H9 (cell line): ENCODE measurements at regions not wholly inside any gene's neighbourhood (a gene's known extent, or its start where the extent isn't known, plus 50 kb on each side); places are given as distances from the start of the nearest gene placed in this dataset.

ENCODE experiments used
- DNase-seq: peaks from one replicate; pipeline ENCODE4 v3.0.0-alpha.2; 2017
- H2AFZ ChIP-seq: one replicate; pipeline ENCODE4 v1.6.1; 2013; ENCODE audit warnings: mild to moderate bottlenecking, low read length, control low read depth, moderate library complexity
- H2AK5ac ChIP-seq: 2 replicates; pipeline ENCODE4 v1.6.1; 2013; ENCODE audit warnings: low read length, control low read depth, mixed read lengths; ENCODE audit not compliant: insufficient read length
- H2BK120ac ChIP-seq: one replicate; pipeline ENCODE4 v1.6.1; 2013; ENCODE audit warnings: low read depth, mild to moderate bottlenecking, low read length, control low read depth, inconsistent platforms; ENCODE audit not compliant: poor library complexity, severe bottlenecking
- H2BK12ac ChIP-seq: 2 replicates; pipeline ENCODE4 v1.6.1; 2013; ENCODE audit warnings: low read length, control low read depth, mixed read lengths, low read depth; ENCODE audit not compliant: insufficient read length
- H2BK15ac ChIP-seq: 2 replicates; pipeline ENCODE4 v1.6.1; 2013; ENCODE audit warnings: low read depth, low read length, control low read depth
- H2BK20ac ChIP-seq: one replicate; pipeline ENCODE4 v1.6.1; 2013; ENCODE audit warnings: low read depth, mild to moderate bottlenecking, low read length, control low read depth, inconsistent platforms; ENCODE audit not compliant: poor library complexity, severe bottlenecking
- H2BK5ac ChIP-seq: 2 replicates; pipeline ENCODE4 v1.6.1; 2013; ENCODE audit warnings: low read length, control low read depth, mixed read lengths; ENCODE audit not compliant: insufficient read length
- H3K14ac ChIP-seq: 2 replicates; pipeline ENCODE4 v1.6.1; 2013; ENCODE audit warnings: low read length, control low read depth; ENCODE audit not compliant: insufficient read depth
- H3K18ac ChIP-seq: 2 replicates; pipeline ENCODE4 v1.6.1; 2013; ENCODE audit warnings: low read depth, mild to moderate bottlenecking, mixed read lengths, low read length, control low read depth; ENCODE audit not compliant: insufficient read length
- H3K23ac ChIP-seq: 2 replicates; pipeline ENCODE4 v1.6.1; 2013; ENCODE audit warnings: low read length, control low read depth, mixed read lengths, low read depth; ENCODE audit not compliant: insufficient read length
- H3K23me2 ChIP-seq: 2 replicates; pipeline ENCODE4 v1.6.1; 2013; ENCODE audit warnings: low read depth, mild to moderate bottlenecking, mixed read lengths, low read length, control low read depth; ENCODE audit not compliant: insufficient read length, poor library complexity, severe bottlenecking
- H3K27ac ChIP-seq: 2 replicates; pipeline ENCODE4 v1.5.1; 2013; ENCODE audit warnings: low read length, control low read depth, mixed read lengths, low read depth; ENCODE audit not compliant: insufficient read length
- H3K27me3 ChIP-seq: 2 replicates; pipeline ENCODE4 v1.6.1; 2013; ENCODE audit warnings: low read length, control low read depth, inconsistent platforms; ENCODE audit not compliant: insufficient read depth
- H3K4ac ChIP-seq: 2 replicates; pipeline ENCODE4 v1.6.1; 2013; ENCODE audit warnings: low read depth, mild to moderate bottlenecking, control low read depth, inconsistent platforms, low read length, moderate library complexity
- H3K4me1 ChIP-seq: 2 replicates; pipeline ENCODE4 v1.6.1; 2013; ENCODE audit warnings: low read length, control low read depth, inconsistent platforms; ENCODE audit not compliant: insufficient read depth
- H3K4me2 ChIP-seq: 2 replicates; pipeline ENCODE4 v1.6.1; 2013; ENCODE audit warnings: low read length, control low read depth, mixed read lengths; ENCODE audit not compliant: insufficient read length, insufficient read depth
- H3K56ac ChIP-seq: 2 replicates; pipeline ENCODE4 v1.6.1; 2013; ENCODE audit warnings: low read depth, mild to moderate bottlenecking, mixed read lengths, low read length, control low read depth; ENCODE audit not compliant: insufficient read length
- H3K79me1 ChIP-seq: 2 replicates; pipeline ENCODE4 v1.6.1; 2013; ENCODE audit warnings: low read depth, mild to moderate bottlenecking, moderate library complexity, low read length, control low read depth, inconsistent platforms; ENCODE audit not compliant: insufficient read depth, poor library complexity, severe bottlenecking
- H3K79me2 ChIP-seq: 2 replicates; pipeline ENCODE4 v1.6.1; 2013; ENCODE audit warnings: low read length, control low read depth, inconsistent platforms; ENCODE audit not compliant: insufficient read depth
- H3K9ac ChIP-seq: 2 replicates; pipeline ENCODE4 v1.6.1; 2013; ENCODE audit warnings: low read length, control low read depth, mixed read lengths; ENCODE audit not compliant: insufficient read length; ENCODE audit errors: extremely low read depth
- H3K9me3 ChIP-seq: one replicate; pipeline ENCODE4 v1.6.1; 2013; ENCODE audit warnings: low read depth, low read length, inconsistent platforms; ENCODE audit not compliant: control insufficient read depth
- H3T11ph ChIP-seq: one replicate; pipeline ENCODE4 v1.6.1; 2013; ENCODE audit warnings: mild to moderate bottlenecking, low read length, control low read depth, inconsistent platforms
- H4K20me1 ChIP-seq: one replicate; pipeline ENCODE4 v1.6.1; 2013; ENCODE audit not compliant: control insufficient read depth, insufficient read length, insufficient read depth
- H4K5ac ChIP-seq: 2 replicates; pipeline ENCODE4 v1.6.1; 2013; ENCODE audit warnings: low read depth, mild to moderate bottlenecking, mixed read lengths, low read length, control low read depth; ENCODE audit not compliant: insufficient read length
- H4K8ac ChIP-seq: replicated peaks from 2 replicates; pipeline ENCODE4 v1.6.1; 2013; ENCODE audit warnings: low read length, control low read depth, mixed read lengths, low read depth; ENCODE audit not compliant: insufficient read length
- H4K91ac ChIP-seq: 2 replicates; pipeline ENCODE4 v1.6.1; 2013; ENCODE audit warnings: low read depth, mild to moderate bottlenecking, moderate library complexity, mixed read lengths, low read length, control low read depth; ENCODE audit not compliant: insufficient read length
- H3K27ac Mint-ChIP-seq, 3 experiments: 2 replicates in 2 of 3; 3 replicates in 1 of 3; pipeline ENCODE4 v1.8.0; 2020 to 2021; ENCODE audit warnings: mixed read lengths in 3 of 3, mild to moderate bottlenecking in 1 of 3, moderate library complexity in 1 of 3
- H3K27me3 Mint-ChIP-seq: 2 replicates; pipeline ENCODE4 v1.8.0; 2021; ENCODE audit warnings: low read depth, mild to moderate bottlenecking, moderate library complexity, mixed read lengths
- H3K36me3 Mint-ChIP-seq, 3 experiments: 2 replicates in 2 of 3; 3 replicates in 1 of 3; pipeline ENCODE4 v1.8.0; 2020 to 2021; ENCODE audit warnings: low read depth in 3 of 3, mixed read lengths in 3 of 3; ENCODE audit not compliant: insufficient read depth in 1 of 3
- H3K4me1 Mint-ChIP-seq, 2 experiments: 2 replicates each; pipeline ENCODE4 v1.8.0; 2020; ENCODE audit warnings: mixed read lengths in 2 of 2
- H3K4me3 Mint-ChIP-seq, 2 experiments: 2 replicates in 1 of 2; 3 replicates in 1 of 2; pipeline ENCODE4 v1.8.0; 2020 to 2021; ENCODE audit warnings: mild to moderate bottlenecking in 2 of 2, mixed read lengths in 2 of 2, moderate library complexity in 1 of 2
- H3K9me3 Mint-ChIP-seq, 2 experiments: 2 replicates in 1 of 2; 3 replicates in 1 of 2; pipeline ENCODE4 v1.8.0; 2020; ENCODE audit warnings: mild to moderate bottlenecking in 2 of 2, mixed read lengths in 2 of 2, moderate library complexity in 1 of 2
- CTCF ChIP-seq: fragments of 200-600 bp; sonication (generic); conservative IDR thresholded peaks from 3 replicates; pipeline ENCODE4 v1.8.0; 2021; ENCODE audit warnings: antibody characterized with exemption, mild to moderate bottlenecking
- WGBS: extraction: QIAGEN DNeasy Blood & Tissue Kit; methylation state at CpG from one replicate; pipeline ENCODE4 v1.1.7; 2013; ENCODE audit warnings: missing lambda C conversion rate, low lambda C conversion rate, mixed read lengths; ENCODE audit not compliant: insufficient read length; ENCODE audit errors: extremely low coverage; 5-methylcytosine and 5-hydroxymethylcytosine counted together

GRCh38 chr2:239531456-239532241 lies 130.8 kb upstream of the HDAC4 start:
- Histone ChIP-seq H4K91ac (no peak overlapping the region), H4K8ac (no peak overlapping the region), H2AK5ac (no peak overlapping the region), H3K79me1 (no peaks in the 10 kb centered on the region), H3K14ac (no peak overlapping the region), H3K4me2 (no peak overlapping the region), H3K27ac (no peak overlapping the region), H3K4me1 (no peaks in the 10 kb centered on the region), H3K56ac (no peak overlapping the region), H3K9ac (no peak overlapping the region), H3K23me2 (no peaks in the 10 kb centered on the region), H2BK5ac (no peak overlapping the region), H2BK12ac (no peak overlapping the region), H3T11ph (no peak overlapping the region), H3K9me3 (no peaks in the 10 kb centered on the region), H2AFZ (no peak overlapping the region), H4K5ac (no peak overlapping the region), H2BK20ac (no peak overlapping the region), H3K27me3 (no peaks in the 10 kb centered on the region), H3K79me2 (no peaks in the 10 kb centered on the region), H3K18ac (no peak overlapping the region), H4K20me1 (no peaks in the 10 kb centered on the region), H3K23ac (no peak overlapping the region), H3K4ac (no peak overlapping the region), H2BK15ac (no peak overlapping the region), H2BK120ac (no peak overlapping the region)
- H3K9me3 Mint-ChIP-seq, result peaks cover 3 to 6% of the 10 kb centered on the region in 2 experiments; a peak in 2 of 5 replicates
- H3K36me3 Mint-ChIP-seq, result no peaks in the 10 kb centered on the region; a peak in 2 of 7 replicates
- H3K4me1 Mint-ChIP-seq, result peaks cover 5 to 12% of the 10 kb centered on the region in 2 experiments; a peak in 3 of 4 replicates
- no CpG with 5 or more reads among the region's 18 CpGs for WGBS
- no peak for DNase-seq
- H3K27me3 Mint-ChIP-seq, result peaks cover 10% of the 10 kb centered on the region; the same call in 1 of the 2 replicates
- no peak for TF ChIP-seq CTCF
- no peak overlapping the region for H3K27ac Mint-ChIP-seq
- H3K4me3 Mint-ChIP-seq, result no peak overlapping the region
